HCT116 (cell line): ENCODE measurements at regions not wholly inside any gene's neighbourhood (a gene's known extent, or its start where the extent isn't known, plus 50 kb on each side); places are given as distances from the start of the nearest gene placed in this dataset.

Experiments
- ATAC-seq: fragments of 200-7000 bp; cut with Tn5 transposase; 2 replicates; pipeline ENCODE4 v1.9.1; 2020; ENCODE audit warnings: mild to moderate bottlenecking, moderate library complexity
- BruUV-seq: library from RNA; stranded (reverse); fragments of 400-500 nt; replicated peaks from 2 replicates; lab custom pipeline; 2021; lab: Mats Ljungman, UMichigan
- CTCF ChIA-PET: fragments of 300-600 bp; sonication (Branson Sonifier 250); formaldehyde crosslinking; loops from one replicate; lab custom pipeline; 2021; ENCODE audit warnings: antibody characterized with exemption; lab: Charles Lee
- POLR2A ChIA-PET: fragments of 300-600, 350-600 bp; sonication (Branson Sonifier 250); formaldehyde crosslinking; loops from one replicate; lab custom pipeline; 2021; ENCODE audit warnings: antibody characterized with exemption; lab: Charles Lee
- RAD21 ChIA-PET, 2 experiments: fragments of 300-600 bp; sonication (Branson Sonifier 250); formaldehyde crosslinking; loops; one replicate each; lab custom pipeline; 2023; ENCODE audit warnings: low total read pairs in 2 of 2; ENCODE audit not compliant: uncharacterized antibody in 2 of 2, unreplicated experiment in 2 of 2, low non-redundant PET in 1 of 2; lab: Charles Lee
- DNase-seq: peaks from one replicate; pipeline ENCODE4 v3.0.0-alpha.2; 2010; ENCODE audit warnings: low read depth, low spot score
- H2AFZ ChIP-seq: fragments of 200-600 bp; shearing (Covaris generic), sonication (generic); 2 replicates; pipeline ENCODE4 v1.6.1; 2017; ENCODE audit warnings: low read depth, mixed run types, mixed read lengths, antibody characterized with exemption, low read length; ENCODE audit not compliant: poor library complexity, severe bottlenecking
- H3K27ac ChIP-seq: 2 replicates; pipeline ENCODE4 v1.5.1; 2012; ENCODE audit warnings: low read depth, low read length
- H3K27me3 ChIP-seq: fragments of 200-600 bp; sonication (generic); 2 replicates; pipeline ENCODE4 v1.6.1; 2016; ENCODE audit warnings: mixed run types, low read length, mixed read lengths; ENCODE audit not compliant: insufficient read depth
- H3K36me3 ChIP-seq, 2 experiments: fragments of 200-500 bp in 1 of 2; fragments of 200-600 bp in 1 of 2; sonication (Bioruptor generic) in 1 of 2; sonication (generic) in 1 of 2; 2 replicates each; pipeline versions ENCODE4 v1.5.1 to v1.6.1; 2014 to 2016; ENCODE audit warnings: low read length in 2 of 2, inconsistent platforms in 1 of 2, mixed read lengths in 1 of 2, mixed run types in 1 of 2; ENCODE audit not compliant: insufficient read depth in 2 of 2, control insufficient read depth in 1 of 2
- H3K4me1 ChIP-seq, 2 experiments: fragments of 200-600 bp in 1 of 2; sonication (generic) in 1 of 2; 2 replicates each; pipeline versions ENCODE4 v1.5.1 to v1.6.1; 2012 to 2017; ENCODE audit warnings: low read length in 2 of 2, inconsistent platforms in 1 of 2, mild to moderate bottlenecking in 1 of 2, mixed read lengths in 1 of 2, mixed run types in 1 of 2, moderate library complexity in 1 of 2; ENCODE audit not compliant: insufficient read depth in 2 of 2, control insufficient read depth in 1 of 2
- H3K4me2 ChIP-seq: fragments of 200-600 bp; sonication (generic); 2 replicates; pipeline ENCODE4 v1.6.1; 2017; ENCODE audit warnings: mixed run types, low read length, mixed read lengths
- H3K4me3 ChIP-seq, 2 experiments: fragments of 200-600 bp in 1 of 2; sonication (generic) in 1 of 2; replicated peaks in 1 of 2; 2 replicates each; pipeline ENCODE4 v1.5.1; 2011 to 2016; ENCODE audit warnings: low read length in 2 of 2, control low read depth in 1 of 2, low read depth in 1 of 2, mild to moderate bottlenecking in 1 of 2, mixed read lengths in 1 of 2, mixed run types in 1 of 2
- H3K79me2 ChIP-seq: fragments of 200-600 bp; sonication (generic); 2 replicates; pipeline ENCODE4 v1.6.1; 2017; ENCODE audit warnings: mild to moderate bottlenecking, mixed run types, low read length, moderate library complexity, mixed read lengths; ENCODE audit not compliant: insufficient read depth
- H3K9ac ChIP-seq: fragments of 200-600 bp; sonication (generic); 2 replicates; pipeline ENCODE4 v1.6.1; 2016; ENCODE audit warnings: low read length, mixed read lengths
- H3K9me2 ChIP-seq: fragments of 200-600 bp; sonication (generic), shearing (Covaris generic); 2 replicates; pipeline ENCODE4 v1.6.1; 2017; ENCODE audit warnings: mixed run types, mild to moderate bottlenecking, moderate library complexity; ENCODE audit not compliant: insufficient read depth
- H3K9me3 ChIP-seq, 2 experiments: fragments of 200-500 bp in 1 of 2; fragments of 200-600 bp in 1 of 2; sonication (Bioruptor generic) in 1 of 2; sonication (generic) in 1 of 2; 2 replicates each; pipeline ENCODE4 v1.6.1; 2014 to 2017; ENCODE audit warnings: low read length in 2 of 2, mixed read lengths in 2 of 2, inconsistent platforms in 1 of 2, low read depth in 1 of 2, mild to moderate bottlenecking in 1 of 2, mixed run types in 1 of 2, moderate library complexity in 1 of 2; ENCODE audit not compliant: control insufficient read depth in 1 of 2, insufficient read depth in 1 of 2
- H4K20me1 ChIP-seq: fragments of 200-600 bp; sonication (generic), shearing (Covaris generic); 2 replicates; pipeline ENCODE4 v1.6.1; 2017; ENCODE audit warnings: mixed run types, mild to moderate bottlenecking, moderate library complexity; ENCODE audit not compliant: insufficient read depth
- ATF3 ChIP-seq: IDR thresholded peaks from 2 replicates; pipeline ENCODE4 v1.6.1; 2012
- CBX3 ChIP-seq: IDR thresholded peaks from 2 replicates; pipeline ENCODE4 v1.6.1; 2012; ENCODE audit warnings: low read depth
- CTCF ChIP-seq, 3 experiments: fragments of 200-600 bp in 1 of 3; sonication (generic) in 1 of 3; IDR thresholded peaks in 2 of 3; conservative IDR thresholded peaks in 1 of 3; 2 replicates each; pipeline ENCODE4 v1.5.1; 2012 to 2017; ENCODE audit warnings: low read depth in 2 of 3, low read length in 2 of 3, antibody characterized with exemption in 1 of 3, borderline replicate concordance in 1 of 3, control low read depth in 1 of 3, mild to moderate bottlenecking in 1 of 3, mixed read lengths in 1 of 3, mixed run types in 1 of 3, moderate library complexity in 1 of 3; ENCODE audit not compliant: insufficient read depth in 1 of 3
- EGR1 ChIP-seq: IDR thresholded peaks from 2 replicates; pipeline ENCODE4 v1.6.1; 2012; ENCODE audit warnings: low read depth
- ELF1 ChIP-seq: IDR thresholded peaks from 2 replicates; pipeline ENCODE4 v1.6.1; 2012; ENCODE audit warnings: low read depth, borderline replicate concordance
- EZH2 ChIP-seq: fragments of 200-600 bp; sonication (generic); IDR thresholded peaks from 2 replicates; pipeline ENCODE4 v1.6.1; 2017; ENCODE audit warnings: antibody characterized with exemption, mixed run types
- EZH2phosphoT487 ChIP-seq: fragments of 200-600 bp; IDR thresholded peaks from 2 replicates; pipeline ENCODE4 v1.6.1; 2018; ENCODE audit warnings: antibody characterized with exemption, borderline replicate concordance
- FOSL1 ChIP-seq: IDR thresholded peaks from 2 replicates; pipeline ENCODE4 v1.6.1; 2012; ENCODE audit warnings: low read depth
- JUND ChIP-seq: IDR thresholded peaks from 2 replicates; pipeline ENCODE4 v1.6.1; 2012
- MAX ChIP-seq: IDR thresholded peaks from 2 replicates; pipeline ENCODE4 v1.6.1; 2012
- POLR2AphosphoS5 ChIP-seq: IDR thresholded peaks from 2 replicates; pipeline ENCODE4 v1.6.1; 2011; ENCODE audit warnings: mild to moderate bottlenecking, low read depth, low read length, moderate library complexity
- RAD21 ChIP-seq: IDR thresholded peaks from 2 replicates; pipeline ENCODE4 v1.6.1; 2012; ENCODE audit warnings: low read depth, mild to moderate bottlenecking
- SIN3A ChIP-seq: IDR thresholded peaks from 2 replicates; pipeline ENCODE4 v1.6.1; 2012; ENCODE audit warnings: low read depth
- SP1 ChIP-seq: IDR thresholded peaks from 2 replicates; pipeline ENCODE4 v1.6.1; 2012; ENCODE audit warnings: low read depth
- SRF ChIP-seq: IDR thresholded peaks from 2 replicates; pipeline ENCODE4 v1.6.1; 2012; ENCODE audit warnings: low read depth
- TCF7L2 ChIP-seq: IDR thresholded peaks from 2 replicates; pipeline ENCODE4 v1.7.0; 2011; ENCODE audit warnings: borderline replicate concordance, inconsistent platforms; ENCODE audit not compliant: insufficient read depth, insufficient read length; ENCODE audit errors: extremely low read depth
- YY1 ChIP-seq: IDR thresholded peaks from 2 replicates; pipeline ENCODE4 v1.6.1; 2011; ENCODE audit warnings: low read length, low read depth, moderate library complexity, mild to moderate bottlenecking; ENCODE audit not compliant: insufficient replicate concordance; ENCODE audit errors: extremely low read depth
- ZFX ChIP-seq: fragments of 450-650 bp; IDR thresholded peaks from 2 replicates; pipeline ENCODE4 v1.6.1; 2017
- ZNF274 ChIP-seq: fragments of 200-500 bp; sonication (Bioruptor generic); IDR thresholded peaks from 2 replicates; pipeline ENCODE4 v1.6.1; 2014; ENCODE audit warnings: mild to moderate bottlenecking, low read depth, low read length, inconsistent platforms
- intact Hi-C: fragments of 100-400 bp; cut with micrococcal nuclease; formaldehyde crosslinking; loops from 2 replicates; pipeline ENCODE4 v1.10.0; 2022
- TF ChIP-seq, protein P1 (sequence below): IDR thresholded peaks from 2 replicates; pipeline ENCODE4 v1.6.1; 2012; ENCODE audit warnings: low read depth

GRCh38 chr12:92068459-92068858 lies 77.2 kb downstream of the BTG1 start:
- H3K9ac ChIP-seq: no peak overlapping the region
- H3K4me3 ChIP-seq: no peak overlapping the region
- TF ChIP-seq JUND (no peak), ZFX (no peak), FOSL1 (no peak), EZH2phosphoT487 (no peak), SP1 (no peak), SRF (no peak), RAD21 (no peak), SIN3A (no peak), MAX (no peak), EGR1 (no peak), CBX3 (no peak), ZNF274 (no peak), TCF7L2 (no peak), ELF1 (no peak), CTCF (IDR thresholded peaks at IDR 0.05 in 2 of 3, conservative IDR thresholded peaks at IDR 0.05 in 1 of 3; ENCODE audit: borderline replicate concordance in 1 of 3, insufficient read depth in 1 of 3, low read depth in 2 of 3, low read length in 2 of 3) (no peak), ATF3 (no peak), YY1 (no peak), EZH2 (no peak), POLR2AphosphoS5 (no peak)
- TF ChIP-seq, protein P1, sequence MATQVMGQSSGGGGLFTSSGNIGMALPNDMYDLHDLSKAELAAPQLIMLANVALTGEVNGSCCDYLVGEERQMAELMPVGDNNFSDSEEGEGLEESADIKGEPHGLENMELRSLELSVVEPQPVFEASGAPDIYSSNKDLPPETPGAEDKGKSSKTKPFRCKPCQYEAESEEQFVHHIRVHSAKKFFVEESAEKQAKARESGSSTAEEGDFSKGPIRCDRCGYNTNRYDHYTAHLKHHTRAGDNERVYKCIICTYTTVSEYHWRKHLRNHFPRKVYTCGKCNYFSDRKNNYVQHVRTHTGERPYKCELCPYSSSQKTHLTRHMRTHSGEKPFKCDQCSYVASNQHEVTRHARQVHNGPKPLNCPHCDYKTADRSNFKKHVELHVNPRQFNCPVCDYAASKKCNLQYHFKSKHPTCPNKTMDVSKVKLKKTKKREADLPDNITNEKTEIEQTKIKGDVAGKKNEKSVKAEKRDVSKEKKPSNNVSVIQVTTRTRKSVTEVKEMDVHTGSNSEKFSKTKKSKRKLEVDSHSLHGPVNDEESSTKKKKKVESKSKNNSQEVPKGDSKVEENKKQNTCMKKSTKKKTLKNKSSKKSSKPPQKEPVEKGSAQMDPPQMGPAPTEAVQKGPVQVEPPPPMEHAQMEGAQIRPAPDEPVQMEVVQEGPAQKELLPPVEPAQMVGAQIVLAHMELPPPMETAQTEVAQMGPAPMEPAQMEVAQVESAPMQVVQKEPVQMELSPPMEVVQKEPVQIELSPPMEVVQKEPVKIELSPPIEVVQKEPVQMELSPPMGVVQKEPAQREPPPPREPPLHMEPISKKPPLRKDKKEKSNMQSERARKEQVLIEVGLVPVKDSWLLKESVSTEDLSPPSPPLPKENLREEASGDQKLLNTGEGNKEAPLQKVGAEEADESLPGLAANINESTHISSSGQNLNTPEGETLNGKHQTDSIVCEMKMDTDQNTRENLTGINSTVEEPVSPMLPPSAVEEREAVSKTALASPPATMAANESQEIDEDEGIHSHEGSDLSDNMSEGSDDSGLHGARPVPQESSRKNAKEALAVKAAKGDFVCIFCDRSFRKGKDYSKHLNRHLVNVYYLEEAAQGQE: no peak
- H3K4me1 ChIP-seq: peaks cover 0 to 5% of the 10 kb centered on the region in 2 experiments; a peak in 1 of 4 replicates
- no peaks in the 10 kb centered on the region for H3K36me3 ChIP-seq
- no peaks in the 10 kb centered on the region for H3K9me2 ChIP-seq
- ChIA-PET RAD21 (no interaction called here), CTCF (no interaction called here), POLR2A (no interaction called here)
- DNase-seq: no peak
- H2AFZ ChIP-seq: no peak overlapping the region
- H4K20me1 ChIP-seq: no peaks in the 10 kb centered on the region
- H3K4me2 ChIP-seq: no peak overlapping the region
- no peak for ATAC-seq
- no peaks in the 10 kb centered on the region for H3K27me3 ChIP-seq
- H3K79me2 ChIP-seq: no peaks in the 10 kb centered on the region
- intact Hi-C loops: no loop called here
- BruUV-seq: no TSS peak
- no peaks in the 10 kb centered on the region for H3K9me3 ChIP-seq
- H3K27ac ChIP-seq: no peak overlapping the region
